DMS114 treated with DMSO at 0.1 percent for 48 hours (cell line): ENCODE measurements at regions not wholly inside any gene's neighbourhood (a gene's known extent, or its start where the extent isn't known, plus 50 kb on each side); places are given as distances from the start of the nearest gene placed in this dataset.
"Not testable (repeated sequence)": the region's sequence is repeated elsewhere in the genome, so short reads cannot be mapped to it uniquely, and the experiment has no call there.

Experiments
- DNase-seq: peaks from one replicate; lab custom pipeline; 2025; ENCODE audit not compliant: unreplicated experiment; lab: John Stamatoyannopoulos, UW

DNA sequence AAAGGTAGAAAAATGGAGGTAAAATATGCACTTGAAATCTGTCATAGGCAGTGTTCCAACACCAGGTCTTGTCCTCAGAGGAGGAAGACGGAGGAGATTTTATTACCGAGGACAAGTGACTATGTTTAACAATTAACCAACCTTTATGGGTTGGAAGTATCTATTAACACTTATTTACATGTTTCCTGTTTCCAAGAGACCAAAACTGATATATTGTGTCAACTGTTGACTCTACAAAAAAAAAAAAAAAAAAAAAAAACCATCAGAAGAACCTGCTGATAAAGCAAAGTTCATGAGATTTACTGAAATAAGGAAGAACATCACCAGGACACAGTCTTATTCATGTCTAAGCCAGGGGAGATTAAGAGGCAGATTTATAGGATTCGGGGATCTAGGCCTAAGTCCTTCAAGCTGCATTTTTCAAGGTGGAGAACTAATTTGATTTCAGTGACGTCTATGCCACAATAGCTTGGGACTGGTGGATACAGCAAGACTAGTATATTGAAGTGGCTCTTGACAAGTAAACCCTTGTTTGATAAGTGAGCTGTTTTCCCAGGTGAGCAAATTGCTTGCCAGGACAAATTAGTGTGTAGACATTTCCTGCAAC is 126.6 kb upstream of the NAA20 start:
- DNase-seq = no peak

DNA sequence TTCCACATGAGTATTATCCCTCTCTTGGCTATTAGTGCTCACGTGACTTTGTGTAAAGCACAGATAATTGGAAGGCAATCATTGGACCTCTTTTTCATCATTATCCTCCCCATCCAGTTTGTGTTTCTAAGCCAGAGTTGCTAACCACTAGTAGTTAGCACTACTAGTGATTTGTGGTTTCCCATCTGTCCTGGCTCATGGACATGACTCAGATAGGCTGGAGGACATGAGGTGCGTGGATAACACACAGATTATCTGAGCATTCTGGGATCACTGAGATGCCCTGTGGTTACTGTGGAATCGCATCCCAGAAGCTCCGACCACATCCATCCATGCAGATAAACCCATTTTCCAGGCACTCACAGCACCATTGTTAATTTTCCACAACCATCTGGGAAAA is 123.8 kb upstream of the NAA20 start:
- DNase-seq = no peak

DNA sequence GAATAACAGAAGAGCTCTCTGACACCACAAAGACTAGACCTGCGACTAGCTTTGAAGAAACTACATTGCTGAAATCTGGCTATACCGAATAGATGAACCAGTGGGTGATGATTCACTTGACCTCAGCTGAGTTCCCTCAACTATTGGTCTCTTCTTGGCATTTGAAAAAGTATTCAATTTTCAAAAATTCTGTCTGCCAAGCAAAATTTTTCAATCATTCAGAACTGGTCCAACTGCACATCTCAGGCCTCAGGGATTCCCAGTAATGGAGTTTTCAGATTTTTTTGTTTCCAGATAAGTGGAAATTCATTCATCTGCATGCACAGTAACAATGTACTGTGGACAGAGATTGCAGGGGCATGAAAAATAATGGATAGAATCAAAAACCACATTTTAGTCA is 121.4 kb upstream of the NAA20 start:
- no peak for DNase-seq

DNA sequence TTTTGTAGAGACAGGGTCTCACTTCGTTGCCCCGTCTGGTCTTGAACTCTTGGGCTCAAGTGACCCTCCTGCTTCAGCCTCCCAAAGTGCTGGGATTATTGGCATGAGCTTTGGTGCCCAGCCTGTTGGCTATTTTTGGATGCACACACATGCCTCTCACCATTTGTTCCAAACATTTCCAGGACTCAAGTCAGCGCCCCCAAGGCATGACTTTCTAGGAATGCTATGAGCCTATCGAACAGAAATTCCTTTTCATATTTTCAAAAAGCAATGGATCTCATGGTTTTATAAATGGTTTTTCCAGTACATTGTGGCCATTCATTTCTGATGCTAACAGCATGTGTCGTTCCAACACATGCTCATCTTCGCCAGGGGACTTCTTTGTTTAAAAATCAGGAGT is 119.3 kb upstream of the NAA20 start:
- DNase-seq = no peak

DNA sequence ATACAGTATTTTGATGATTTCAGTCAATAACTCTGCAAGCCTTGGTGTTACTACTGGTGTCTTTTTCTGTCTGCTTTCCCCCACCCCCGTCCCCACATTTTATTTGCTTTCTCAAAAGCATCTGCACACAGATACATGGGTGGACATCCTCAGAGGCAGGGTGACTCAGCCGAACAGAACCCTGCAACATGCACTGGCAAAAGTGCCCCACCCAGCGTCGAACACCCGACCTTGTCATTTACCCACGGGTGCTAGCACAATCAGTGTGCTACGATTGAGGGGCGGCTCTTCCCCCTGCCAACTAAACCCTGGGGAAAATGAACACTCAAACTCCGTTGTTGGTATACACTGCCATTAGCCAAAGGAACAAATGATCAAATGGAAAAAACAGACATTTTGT is 115.9 kb upstream of the NAA20 start:
- DNase-seq = no peak

DNA sequence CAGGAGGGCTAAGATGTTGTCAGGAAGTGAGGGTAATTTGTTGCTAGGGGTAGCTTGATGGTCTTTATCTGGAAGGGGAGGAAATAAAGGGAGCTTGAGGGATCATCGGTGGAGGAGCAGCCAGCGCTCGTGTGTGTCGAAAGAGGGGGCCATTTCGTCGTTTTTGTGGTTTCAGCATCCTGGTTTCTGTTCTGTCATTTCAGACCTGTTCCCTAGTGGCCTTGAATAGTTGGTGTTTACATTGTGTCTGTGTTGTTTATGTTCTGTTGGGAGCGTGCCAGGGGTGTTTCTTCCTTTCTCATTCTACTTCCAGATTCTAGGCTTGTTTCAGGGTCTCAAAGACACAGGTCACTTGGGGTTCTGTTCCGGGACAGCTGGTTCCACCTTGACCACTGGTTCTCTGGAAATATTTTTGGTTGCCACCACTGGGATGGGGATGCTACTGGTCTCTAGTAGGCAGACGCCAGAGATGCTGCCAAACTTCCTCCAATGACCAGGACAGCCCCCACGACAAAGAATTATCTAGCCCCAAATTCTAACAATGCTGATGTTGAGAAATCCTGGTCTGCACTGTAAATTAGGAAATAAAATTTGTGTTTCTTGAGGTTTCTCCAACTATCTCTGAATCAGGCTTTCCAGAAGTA is 113.9 kb upstream of the NAA20 start:
- no peak for DNase-seq

DNA sequence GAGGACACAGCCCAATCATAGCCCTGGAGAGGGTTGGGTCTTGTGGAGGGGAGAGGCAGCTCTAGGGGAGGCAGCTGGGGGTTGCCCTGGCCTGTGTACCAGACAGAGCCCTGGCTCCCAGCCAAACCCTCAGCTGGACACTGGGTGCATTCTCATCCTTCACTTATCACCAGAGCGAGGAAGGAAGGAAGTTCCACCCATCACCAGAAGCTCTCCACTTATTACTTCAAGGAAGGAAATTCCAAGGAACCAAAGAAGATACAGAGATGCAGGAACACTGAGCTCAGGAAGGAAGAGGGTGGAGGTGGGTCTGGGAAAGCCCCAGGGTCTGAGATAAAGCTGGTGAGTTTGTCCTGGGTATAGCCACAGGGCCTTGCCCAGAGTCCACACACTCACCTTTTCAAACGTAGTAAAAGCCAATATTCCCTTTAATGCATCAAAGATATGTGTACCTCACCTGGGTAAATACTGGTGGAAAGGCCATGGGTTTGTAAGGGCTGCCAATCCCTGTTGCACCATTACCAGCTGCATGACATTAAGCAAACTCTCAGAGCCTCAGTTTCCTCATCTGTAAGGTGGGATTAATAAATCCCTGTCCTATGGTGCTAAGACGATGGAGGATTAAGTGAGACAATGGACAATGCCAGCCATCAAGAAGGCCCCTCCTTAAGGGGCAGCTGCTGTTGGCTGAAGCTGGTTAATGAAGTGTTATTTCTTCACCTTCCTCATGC is 109.7 kb upstream of the NAA20 start:
- no peak for DNase-seq

DNA sequence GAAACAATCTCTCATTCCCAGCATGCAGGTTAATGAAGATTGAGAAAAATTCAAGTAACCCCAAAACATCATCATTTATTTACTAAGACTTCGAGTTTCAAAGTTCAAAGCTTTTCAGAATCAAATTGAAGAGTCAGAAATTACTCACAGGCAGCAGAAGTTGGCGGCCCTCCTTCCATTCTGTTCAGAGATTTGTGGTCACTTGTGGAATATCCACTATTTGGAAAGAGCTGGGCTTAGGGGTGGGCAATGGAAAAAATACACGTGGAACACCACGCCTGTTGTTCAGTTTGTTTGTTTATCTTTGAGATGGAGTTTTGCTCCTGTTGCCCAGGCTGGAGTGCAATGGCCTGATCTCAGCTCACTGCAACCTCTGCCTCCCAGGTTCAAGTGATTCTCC is 108.6 kb upstream of the NAA20 start:
- no peak for DNase-seq

DNA sequence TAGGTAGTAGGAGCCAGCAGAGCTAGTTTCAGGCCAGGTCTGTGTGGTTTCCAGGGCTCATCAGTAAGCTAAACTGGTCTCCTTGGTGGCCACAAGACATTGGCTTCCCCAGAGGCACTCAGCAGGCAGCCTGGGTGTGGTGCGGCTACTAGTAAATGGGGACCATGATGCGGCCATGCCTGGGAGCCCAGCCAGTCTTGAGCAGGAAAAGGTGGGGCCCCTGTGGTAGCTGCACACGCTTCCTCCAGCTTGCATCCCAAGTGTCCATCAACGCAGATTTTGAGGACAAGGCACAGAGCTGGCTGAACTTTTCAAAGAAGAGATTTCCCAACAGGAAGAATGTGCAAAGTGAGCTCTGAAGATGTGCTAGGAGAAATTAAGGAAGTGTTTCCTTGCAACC is 107.4 kb upstream of the NAA20 start:
- DNase-seq = no peak

DNA sequence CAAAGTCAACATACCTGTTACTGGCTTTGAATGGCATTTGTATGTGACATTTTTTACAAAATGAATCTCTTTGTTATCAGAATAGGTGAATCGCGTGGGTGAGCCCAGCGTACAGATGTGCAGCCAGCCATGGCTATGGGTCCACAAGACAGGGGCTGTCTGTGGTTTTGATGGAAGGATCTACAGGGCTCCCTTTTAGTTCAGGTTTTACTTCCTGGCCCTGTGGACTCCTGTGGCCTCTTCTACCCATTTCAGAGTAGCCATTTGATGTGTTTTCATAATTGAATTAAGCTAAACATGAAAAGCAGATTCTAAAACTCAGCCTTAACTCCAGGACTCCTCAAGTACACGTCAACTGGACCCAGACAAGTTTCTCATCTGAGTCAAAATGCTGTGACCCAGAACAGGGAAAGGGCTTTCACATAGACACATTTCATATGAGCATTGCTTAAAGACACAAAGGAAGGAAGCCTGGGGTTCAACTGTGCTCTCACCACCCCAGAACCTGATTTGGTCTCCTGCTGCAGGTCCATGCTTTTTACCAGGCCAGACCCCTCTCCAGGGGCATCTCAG is 105.3 kb upstream of the NAA20 start:
- no peak for DNase-seq

DNA sequence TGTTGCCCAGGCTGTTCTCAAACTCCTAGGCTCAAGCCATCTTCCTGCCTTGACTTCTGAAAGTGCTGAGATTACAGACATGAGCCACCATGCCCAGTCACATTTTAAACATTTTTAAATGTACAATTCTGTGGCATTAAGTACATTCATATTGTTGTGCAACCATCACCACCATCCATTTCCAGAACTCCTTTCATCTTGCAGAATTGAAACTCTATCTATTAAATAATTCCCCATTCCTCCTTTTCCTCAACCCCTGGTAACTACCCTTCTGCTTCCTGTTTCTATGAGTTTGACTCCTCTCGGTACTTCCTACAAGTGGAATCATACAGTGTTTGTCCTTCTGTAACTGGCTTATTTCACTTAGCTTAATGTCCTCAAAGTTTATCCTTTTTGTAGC is 103.8 kb upstream of the NAA20 start:
- DNase-seq = no peak

DNA sequence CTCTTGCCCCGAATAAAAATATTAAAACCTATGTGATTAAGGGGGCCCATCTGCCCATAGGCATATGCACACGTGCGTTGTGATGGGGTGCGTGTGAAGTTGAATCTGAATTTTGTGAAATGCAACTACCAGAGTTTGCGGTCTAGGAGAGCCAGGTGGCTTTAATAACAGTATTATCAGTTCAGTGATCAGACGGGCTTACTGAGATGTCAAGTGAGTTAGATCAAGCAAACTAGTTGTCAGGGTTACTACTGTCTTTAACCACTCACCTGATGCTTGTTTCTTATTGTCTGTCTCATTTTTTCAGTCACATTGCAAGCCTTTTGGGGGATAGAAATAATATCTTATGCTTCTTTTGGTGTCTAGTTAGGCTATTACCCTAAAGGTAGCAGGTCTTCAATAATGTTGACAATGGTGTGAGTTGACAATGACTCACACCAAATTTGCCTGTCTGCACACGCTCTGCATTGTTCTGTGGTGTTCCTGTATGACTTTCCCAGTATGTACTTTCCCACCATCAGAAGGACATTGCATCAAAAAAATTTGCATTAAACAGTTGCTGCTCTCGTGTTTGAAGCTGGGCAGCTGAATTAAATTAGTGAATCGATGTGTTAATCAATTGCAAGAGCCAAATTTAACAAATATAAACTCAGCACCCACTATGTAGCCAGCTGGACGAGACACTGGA is 103.1 kb upstream of the NAA20 start:
- DNase-seq = no peak

DNA sequence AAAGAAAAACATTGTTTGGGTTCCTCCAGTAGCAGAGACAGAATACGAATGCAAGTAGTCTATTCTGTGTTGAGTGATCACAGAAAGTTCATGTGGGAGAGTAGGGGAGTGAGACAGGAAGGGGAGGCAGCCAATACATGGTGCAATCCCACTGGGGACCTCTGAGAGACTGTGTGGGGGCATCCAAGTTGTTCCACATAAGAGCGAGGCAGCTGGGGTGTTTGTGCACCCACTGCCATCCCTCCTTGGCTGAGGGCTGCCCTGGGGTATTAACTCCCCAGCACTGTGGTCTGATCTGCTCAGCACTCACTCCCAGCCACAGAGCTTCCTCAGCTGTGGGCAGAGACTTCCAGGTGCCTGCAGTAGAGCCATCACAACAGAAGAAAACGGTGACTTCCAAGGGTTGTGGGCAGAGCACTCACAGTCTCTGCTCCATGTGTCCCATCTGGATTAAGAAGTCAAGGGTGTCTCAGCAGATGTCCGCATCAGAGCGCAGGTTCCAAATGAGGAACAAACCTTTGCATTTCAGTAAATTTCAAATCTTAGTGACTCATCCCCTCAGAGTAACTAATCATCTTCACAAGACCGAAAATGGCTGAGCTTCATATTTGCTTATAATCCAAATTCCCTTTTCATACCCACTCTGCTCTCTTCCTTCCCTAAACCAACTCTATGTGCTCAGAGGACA is 101.9 kb upstream of the NAA20 start:
- no peak for DNase-seq

DNA sequence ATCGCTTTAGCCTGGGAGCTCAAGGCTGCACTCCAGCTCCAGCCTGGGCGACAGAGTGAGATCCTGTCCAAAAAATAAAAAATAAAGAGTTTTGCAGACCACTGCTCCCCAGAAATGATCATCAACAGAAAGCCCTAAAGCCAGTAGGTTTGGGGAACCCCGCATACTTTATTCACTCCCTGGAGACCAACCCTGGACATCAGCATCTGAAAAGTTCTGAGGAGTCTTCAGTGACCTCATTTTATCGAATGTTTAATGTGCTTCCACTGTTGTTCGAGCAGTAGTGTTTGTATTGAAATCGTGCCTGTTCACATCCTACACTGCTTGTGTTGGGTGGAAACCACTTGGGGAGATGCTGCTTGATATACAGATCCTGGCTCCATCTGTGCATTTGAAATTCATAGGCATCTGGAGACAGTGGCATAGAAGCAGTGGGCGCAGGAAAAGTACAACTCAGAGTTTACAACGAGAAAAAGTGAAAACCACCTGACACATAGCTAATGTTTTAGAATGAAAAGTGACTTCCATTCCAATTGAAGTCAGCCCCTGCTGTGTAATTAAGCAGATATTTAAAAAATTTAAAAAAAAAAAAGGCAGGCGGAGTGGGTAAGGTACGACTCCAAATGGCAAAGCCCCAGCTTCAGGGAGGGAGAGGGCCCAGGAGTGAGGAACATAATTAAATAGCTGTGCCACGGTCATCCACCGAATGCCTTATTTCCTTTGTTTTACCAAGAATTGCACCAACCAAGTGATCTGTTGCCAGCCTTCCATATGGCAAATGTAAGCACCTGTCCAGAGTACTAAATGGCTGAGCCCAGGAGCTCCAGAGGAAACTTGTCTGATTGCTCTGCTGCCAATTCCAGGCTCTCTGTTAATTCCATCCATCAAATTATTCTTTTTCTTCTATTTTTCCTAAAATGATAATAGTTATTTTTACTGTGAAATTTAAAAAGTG is 100.4 kb upstream of the NAA20 start:
- no peak for DNase-seq

DNA sequence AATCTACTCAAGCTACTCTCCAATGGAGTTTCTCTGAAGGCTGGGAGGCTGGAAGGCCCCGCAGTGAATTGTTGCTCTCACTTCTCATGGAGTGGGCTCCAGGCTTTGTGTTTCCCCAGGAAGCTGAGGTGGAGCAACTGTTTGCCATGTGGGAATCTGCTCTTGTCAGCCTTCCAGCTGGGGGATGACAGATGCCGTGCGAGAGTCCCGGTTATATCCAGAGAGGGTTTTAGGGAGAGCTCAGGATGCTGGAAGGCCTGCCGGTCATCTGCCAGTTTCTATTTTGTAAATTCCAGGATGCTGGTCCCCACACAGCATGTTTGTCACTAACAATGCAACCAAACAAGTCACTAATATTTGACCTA is 98.2 kb upstream of the NAA20 start:
- no peak for DNase-seq

DNA sequence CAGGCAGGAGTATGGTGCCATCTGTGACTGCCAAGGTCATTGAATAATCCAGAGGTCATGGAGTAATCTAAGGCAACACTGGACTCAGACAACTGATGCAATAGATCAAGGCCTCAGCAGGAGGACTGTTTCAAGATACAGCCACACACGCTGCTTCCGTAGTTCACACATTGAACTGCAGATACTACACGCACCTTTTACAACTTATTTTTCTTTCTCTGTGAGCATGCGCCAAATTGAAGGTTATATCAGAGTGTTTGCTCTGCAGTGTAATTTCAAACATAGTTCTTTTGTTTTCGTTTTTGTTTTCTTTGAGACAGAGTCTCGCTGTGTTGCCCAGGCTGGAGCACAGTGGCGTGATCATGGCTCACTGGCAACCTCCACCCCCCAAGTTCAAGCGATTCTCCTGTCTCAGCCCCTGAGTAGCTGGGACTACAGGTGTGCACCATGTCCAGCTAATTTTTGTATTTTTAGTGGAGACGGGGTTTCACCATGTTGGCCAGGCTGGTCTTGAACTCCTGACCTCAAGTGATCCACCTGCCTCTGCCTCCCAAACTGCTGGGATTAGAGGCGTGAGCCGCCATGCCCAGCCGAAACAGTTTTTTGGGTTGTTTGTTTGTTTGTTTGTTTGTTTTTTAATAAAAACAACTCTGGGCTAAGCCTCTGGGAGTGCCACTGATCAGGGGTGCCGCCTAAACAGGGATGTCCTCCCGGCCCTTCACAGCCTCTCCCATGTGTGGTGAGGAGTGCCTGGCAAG is 96.6 kb upstream of the NAA20 start:
- no peak for DNase-seq

DNA sequence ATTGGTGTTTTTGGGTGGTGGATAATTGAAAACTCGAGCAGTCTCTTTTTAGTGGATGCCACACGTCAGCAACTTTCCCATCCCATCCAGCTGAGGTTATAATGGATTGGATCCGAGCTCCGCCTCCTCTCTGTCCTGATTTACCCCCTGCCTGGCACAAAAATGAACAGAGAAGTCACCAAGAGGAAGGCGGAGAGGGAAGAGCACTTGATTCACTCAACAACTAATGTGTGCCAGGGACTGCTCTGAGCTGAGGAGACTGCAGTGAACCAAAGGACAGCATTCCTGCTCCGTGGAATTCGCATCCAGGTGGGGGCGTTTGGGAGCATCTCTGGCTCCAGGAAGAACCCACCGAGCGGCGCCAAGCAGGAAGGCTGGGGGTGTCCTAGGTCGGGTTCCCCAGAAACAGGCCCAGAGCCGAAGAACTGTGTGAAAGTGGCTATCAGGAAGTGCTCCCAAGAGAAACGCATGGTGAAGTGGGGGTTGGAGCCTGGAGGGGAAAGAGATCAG is 95.8 kb upstream of the NAA20 start:
- no peak for DNase-seq

DNA sequence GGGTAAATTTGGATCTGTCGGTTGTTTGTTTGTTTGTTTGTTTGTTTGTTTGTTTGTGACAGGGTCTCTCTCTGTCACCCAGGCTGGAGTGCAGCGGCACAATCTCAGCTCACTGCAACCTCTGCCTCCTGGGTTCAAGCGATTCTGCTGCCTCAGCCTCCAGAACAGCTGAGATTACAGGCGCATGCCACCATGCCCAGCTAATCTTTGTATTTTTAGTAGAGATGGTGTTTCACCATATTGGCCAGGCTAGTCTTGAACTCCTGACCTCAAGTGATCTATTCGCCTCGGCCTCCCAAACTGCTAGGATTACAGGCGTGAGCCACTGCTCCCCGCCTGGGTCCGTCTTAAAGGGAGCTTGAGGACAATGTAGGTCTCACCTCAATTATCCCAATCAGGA is 95.3 kb upstream of the NAA20 start:
- DNase-seq = not testable (repeated sequence)

DNA sequence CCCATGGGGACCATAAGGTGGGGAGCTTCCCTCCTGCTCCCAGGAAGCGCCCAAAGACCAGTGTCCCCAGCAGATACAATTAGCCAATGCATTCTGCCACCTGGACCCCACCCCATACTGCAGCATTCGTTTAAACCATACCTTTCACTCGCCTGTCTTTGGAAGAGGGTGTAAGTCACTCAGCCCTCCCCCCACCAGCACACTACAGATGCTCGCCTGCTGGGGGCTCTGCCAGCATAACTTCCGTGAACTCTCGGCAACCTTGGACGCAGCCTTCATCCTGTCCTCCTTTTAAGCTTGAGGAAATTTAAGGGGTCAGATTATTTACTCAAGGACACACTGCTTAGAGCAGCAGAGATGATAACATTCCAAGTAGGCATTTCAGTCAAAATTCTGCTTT is 94.4 kb upstream of the NAA20 start:
- DNase-seq = no peak
